ENCODE measurements at regions not wholly inside any gene's neighbourhood (a gene's known extent, or its start where the extent isn't known, plus 50 kb on each side); places are given as distances from the start of the nearest gene placed in this dataset.

DNA sequence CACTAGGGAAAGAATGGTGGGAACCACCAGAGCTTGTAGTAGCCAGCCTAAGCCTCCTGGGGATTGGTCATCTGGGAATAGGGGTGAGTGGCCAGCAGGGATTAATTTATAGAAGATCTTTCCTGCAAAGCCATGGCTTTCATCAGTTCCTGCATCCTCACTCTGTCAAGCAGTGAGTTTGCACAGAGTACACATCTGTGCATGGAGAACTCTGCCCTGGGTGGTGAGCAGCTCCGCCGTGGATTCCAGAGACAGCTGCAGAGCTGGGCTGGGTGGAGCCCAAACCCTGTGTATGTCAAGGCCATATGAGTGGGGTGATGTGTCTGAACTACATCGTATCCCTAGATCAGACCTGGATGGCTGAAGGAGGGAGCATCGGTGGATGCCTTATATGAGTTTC, 182.2 kb downstream of the GLI2 start:
- TF ChIP-seq, protein P1, sequence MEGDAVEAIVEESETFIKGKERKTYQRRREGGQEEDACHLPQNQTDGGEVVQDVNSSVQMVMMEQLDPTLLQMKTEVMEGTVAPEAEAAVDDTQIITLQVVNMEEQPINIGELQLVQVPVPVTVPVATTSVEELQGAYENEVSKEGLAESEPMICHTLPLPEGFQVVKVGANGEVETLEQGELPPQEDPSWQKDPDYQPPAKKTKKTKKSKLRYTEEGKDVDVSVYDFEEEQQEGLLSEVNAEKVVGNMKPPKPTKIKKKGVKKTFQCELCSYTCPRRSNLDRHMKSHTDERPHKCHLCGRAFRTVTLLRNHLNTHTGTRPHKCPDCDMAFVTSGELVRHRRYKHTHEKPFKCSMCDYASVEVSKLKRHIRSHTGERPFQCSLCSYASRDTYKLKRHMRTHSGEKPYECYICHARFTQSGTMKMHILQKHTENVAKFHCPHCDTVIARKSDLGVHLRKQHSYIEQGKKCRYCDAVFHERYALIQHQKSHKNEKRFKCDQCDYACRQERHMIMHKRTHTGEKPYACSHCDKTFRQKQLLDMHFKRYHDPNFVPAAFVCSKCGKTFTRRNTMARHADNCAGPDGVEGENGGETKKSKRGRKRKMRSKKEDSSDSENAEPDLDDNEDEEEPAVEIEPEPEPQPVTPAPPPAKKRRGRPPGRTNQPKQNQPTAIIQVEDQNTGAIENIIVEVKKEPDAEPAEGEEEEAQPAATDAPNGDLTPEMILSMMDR (IDR thresholded peaks at IDR 0.05): no peak
- no peak for TF ChIP-seq EP300 (IDR thresholded peaks at IDR 0.05)

All from ovary (tissue), 3 donors.